GM18519 (cell line): ENCODE measurements at regions not wholly inside any gene's neighbourhood (a gene's known extent, or its start where the extent isn't known, plus 50 kb on each side); places are given as distances from the start of the nearest gene placed in this dataset.

Source experiments
- ATAC-seq: cut with Tn5 transposase; IDR thresholded peaks from one replicate; pipeline ENCODE4 v1.9.1; 2021; ENCODE audit warnings: mild to moderate bottlenecking, moderate library complexity; ENCODE audit not compliant: unreplicated experiment, low FRiP score

DNA sequence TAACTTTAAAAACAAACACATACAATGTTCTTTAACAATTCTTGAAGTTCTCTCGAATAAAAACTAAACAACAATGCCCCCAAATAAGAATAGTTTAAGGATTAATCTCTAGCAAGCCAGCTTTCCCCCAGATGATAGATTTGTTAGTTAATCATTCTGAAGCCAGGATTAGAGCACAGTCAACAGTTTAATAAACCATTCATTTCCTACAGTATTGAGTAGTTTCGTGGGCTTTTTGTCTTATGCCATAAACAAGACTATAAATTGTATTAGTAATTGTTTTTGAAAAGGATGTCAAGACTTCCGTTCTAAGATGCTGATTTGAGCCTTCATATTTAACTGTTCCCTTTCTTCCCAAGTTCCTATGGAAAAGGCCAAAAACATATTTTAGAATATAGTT is 136.6 kb downstream of the PIK3R1 start:
- no peak for ATAC-seq

DNA sequence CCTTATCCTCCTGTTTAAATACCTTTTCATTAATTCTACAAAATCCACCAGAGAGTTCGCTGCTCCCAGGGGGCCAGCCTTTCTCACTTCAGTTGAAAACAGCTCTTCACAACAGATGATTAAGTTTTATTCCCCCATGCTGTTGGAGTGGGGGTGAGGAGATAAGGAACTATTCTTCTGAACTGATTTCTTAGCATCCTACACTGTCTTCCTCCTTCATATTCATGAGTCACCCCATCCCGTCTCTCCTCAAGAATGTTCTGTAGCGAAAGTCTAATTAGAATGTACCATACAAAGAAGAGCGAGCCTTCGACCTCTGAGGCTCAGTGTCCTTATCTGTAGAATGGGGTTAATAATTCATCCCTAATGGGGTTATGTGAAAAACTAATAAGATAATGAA is 138.0 kb downstream of the PIK3R1 start:
- no peak for ATAC-seq

DNA sequence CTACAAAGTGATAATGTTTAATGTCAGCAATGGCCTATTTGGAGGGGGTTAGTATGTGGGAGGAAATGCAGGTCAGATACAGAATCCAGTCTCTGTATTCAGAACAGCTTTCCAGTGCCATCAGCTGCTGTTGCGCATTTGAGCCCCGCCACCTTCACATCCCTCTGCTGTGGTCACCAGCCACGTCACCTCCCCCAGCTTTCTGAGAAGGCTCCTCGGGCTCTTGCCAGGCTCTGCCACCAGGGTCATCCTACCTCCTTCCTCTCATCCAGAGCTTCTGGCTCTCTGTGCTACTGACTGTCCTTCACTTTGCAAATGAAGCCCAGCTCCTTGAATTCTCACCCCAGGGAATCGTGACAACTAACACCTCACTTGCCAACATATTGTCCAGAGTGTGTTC is 138.8 kb downstream of the PIK3R1 start:
- ATAC-seq: no peak

DNA sequence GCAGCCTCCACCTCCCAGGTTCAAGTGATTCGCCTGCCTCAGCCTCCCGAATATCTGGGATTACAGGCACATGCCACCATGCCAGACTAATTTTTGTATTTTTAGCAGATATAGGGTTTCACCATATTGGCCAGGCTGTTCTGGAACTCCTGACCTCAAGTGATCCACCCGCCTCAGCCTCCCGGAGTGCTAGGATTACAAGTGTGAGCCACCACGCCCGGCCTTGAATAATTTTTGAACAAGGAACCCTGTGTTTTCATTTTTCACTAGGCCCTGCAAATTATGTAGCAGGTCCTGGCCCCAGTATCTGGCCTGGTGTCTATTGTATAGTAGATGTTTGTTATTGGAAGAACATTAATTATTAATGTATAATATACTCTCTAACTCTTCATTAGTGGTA is 140.7 kb downstream of the PIK3R1 start:
- no peak for ATAC-seq

DNA sequence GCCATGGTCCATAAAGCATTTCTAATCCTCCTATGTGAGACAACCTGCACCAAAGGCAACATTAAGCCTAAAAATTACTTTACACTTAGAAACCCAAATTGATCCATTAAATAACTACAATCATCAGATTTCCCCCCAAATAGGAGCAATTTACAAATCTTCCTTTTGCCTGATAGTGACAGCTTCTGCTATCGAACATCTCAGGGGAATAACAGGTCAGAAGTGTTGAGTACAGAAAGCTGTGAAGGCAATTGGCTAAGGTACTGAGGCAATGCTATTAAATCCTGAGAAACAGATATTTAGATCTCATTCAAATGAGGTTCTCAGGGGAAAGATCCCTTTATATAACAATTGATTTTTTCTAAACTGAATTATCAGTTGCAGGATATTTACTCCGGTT is 141.1 kb downstream of the PIK3R1 start:
- no peak for ATAC-seq

DNA sequence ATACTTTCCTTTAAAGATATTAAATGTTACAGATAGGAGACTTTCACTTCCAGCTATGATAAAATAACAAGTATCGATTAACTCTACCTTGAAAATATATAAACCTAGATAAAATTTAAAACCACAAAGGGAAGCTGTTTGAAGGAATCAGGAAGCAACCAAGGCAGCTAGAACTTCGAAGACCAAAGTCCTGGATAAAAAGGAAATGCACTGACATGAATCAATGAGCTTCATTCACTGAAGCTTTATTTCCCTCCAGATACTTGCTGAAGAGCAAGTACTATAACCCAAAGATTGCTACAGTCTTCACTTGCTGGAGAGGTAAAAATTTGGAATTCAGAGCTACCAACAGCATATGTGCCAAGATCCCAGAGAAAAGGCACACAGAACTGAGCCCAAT is 144.1 kb downstream of the PIK3R1 start:
- ATAC-seq: no peak

DNA sequence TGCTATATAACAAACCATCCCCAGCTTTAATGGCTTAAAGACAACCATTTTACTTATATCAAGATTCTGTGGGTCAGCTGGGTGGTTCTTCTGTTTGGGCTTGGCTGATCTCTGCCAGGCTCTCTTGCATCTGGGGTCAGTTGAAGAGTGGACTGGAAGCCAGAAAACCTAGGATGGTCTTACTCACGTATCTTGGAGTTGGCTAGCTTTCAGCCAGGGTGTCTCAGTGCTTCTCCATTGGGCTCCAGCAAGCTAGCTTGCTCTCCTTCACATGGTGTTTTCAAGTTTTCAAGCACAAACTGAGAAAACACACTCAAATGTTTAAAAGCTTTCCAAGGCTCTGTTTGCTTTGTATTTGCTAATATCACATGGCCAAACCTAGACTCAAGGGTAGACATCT is 146.8 kb downstream of the PIK3R1 start:
- no peak for ATAC-seq

DNA sequence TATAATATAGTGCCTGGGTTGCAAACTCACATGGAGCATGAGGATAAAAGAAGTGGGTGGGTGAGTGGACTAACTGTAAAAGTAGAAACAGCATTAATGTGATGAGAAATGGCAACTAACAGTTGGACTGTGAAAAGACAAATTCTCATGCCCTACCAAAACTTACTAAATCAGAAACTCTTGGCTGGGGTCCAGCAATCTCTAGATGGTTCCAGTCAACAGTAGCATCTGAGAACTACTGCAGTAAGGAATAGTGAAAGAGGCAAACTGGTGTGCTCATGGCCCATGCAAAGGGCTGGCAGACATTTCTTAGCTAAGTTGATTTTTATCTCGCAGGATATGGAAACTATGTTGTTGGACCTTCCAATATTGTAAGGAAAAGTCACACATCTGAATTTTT is 150.3 kb downstream of the PIK3R1 start:
- ATAC-seq: no peak

DNA sequence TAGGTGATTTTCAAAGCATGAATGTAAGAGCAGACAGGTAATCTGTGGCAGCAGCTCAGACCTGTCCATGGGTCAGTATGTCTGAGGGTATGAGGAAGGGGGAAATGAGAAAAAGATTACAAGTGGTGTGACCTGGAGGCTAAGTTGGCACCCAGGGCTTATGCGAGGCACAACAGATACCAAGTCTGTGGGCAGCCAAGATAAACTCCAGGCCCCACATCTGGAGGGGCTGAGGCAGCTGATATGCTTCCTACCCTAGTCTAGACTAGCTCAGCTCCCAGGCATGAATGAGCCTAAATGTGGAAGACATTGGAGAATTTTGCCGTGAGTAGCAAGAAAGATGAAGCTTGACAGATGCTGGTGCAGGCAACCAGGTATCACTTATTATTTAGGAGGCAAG is 151.7 kb downstream of the PIK3R1 start:
- no peak for ATAC-seq

DNA sequence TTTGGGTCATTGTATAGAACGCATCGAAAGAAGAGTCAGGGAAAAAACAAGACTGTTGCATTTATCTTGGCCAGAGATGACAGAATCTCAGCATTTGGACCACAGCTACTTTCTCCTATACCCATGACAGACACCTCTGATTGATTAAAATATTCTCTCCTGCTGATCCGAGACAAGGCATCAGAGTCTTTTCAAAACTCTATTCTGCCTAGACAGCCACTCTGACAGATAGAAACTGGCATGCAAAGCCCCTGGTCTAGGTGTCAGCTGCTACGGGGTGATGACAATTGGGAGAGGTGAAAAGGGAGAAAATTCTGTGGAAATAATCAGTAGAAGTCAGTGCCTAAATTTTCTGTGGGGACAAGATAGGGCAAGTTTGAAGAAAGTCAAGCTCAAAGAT is 152.2 kb downstream of the PIK3R1 start:
- ATAC-seq: no peak

DNA sequence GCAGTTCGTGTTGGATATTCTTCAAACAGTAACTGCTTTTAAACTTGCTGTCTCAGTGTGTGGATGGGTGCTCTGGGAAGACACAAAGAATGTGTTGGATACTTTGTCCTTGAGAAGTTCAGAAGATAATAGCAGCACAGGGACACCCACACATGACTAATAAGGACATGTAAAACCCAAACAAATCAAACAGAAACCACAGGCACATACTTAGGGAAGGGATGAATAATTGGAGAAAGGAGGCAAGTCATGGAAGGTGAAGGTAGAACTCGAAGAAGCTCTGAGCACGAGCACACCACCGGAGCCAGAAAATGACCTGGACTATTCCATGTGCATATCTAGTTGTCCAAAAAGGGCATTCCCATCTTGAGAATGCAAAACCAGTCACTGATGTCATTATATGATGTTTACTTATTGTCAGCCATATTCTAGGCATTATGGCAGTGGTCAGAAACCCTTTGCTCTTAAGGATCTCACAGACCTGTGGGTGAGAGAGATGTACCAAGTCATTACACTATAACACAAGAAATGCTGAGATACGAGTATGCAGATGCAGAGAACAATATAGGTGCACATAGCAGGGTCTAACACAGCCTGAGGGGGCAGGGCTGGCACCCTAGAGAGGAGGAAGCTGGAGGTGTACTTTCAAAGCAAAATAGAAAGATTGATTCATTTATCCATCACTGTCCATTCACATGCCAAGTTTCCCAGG is 152.9 kb downstream of the PIK3R1 start:
- no peak for ATAC-seq

DNA sequence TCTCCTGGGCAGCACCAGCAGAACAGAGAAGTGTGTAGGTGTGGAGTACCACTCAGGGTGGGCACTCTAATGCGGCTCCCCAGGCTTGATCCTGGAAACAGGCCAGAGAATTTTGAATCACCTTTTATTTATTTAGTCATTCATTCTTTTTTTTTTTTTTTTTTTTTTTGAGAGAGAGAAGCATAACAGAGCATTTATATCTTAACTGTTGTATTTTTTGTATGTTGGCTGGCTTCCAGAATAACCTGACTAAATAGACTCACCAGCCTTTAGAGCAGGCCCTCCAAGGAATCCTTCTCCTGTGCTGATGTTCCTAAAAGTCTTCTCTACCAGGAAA is 153.4 kb downstream of the PIK3R1 start:
- ATAC-seq: no peak

DNA sequence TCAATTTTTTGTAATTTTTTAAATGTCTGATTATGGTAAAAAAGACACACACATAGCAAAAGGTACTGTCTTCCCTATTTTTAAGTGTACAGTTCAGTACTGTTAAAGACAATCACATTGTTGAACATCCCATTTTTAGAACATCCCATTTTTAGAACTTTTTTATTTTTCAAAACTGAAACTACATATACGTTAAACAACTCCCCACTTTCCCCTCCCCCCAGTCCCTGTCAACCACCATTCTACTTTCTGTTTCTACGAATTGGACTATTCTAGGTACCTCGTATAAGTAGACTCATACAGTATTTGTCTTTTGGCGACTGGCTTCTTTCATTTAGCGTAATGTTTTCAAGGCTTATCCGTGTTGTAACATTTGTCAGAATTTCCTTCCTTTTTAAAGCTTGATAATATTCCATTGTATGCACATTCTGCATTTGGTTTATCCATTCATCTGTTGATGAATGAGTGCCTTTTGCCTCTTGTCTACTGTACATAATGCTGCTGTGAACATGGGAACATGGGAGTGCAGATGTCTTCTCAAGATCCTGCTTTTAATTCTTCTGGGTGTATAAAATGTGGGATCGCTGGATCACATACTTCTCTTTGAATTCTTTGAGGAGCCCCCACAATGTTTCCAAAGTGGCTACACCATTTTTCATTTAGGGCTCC is 154.0 kb downstream of the PIK3R1 start:
- ATAC-seq: peak; percentile 63

DNA sequence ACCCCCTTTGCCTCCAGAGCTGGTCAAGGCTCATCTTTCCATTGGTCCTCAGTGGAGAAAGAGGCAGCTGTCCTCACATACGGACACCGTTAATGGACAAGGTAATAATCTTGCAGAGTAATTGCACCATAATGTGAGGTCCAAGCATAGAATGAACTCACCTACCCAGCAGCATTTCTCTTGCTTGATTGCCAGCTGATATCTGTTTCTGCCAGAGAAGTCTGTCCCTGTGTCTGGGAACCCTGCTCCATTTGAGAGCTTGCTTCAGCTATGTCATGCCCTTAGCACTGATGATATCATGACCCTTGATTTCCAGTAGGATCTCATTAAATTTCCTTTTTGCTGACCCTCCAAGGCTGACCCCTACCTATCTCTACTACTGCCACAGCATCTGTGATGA is 154.6 kb downstream of the PIK3R1 start:
- no peak for ATAC-seq

DNA sequence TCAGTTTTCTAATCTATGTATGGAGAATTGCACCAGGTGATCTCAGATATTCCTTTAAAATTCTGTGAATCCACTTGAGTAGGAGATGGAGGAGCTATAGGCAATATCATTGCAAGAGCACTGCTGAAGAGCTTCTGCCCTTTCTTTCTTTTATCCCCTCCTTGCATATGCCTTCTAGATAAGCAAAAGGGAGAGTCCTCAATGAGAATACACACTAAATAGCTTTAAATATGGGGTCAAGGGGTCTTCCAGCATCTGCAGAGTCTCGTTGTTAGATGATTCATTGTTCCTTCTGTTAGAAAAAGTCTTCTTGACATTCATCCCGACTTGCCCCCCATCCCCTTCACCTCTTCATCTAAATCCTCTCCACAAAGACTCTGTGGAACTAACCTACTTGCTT is 156.1 kb downstream of the PIK3R1 start:
- no peak for ATAC-seq

DNA sequence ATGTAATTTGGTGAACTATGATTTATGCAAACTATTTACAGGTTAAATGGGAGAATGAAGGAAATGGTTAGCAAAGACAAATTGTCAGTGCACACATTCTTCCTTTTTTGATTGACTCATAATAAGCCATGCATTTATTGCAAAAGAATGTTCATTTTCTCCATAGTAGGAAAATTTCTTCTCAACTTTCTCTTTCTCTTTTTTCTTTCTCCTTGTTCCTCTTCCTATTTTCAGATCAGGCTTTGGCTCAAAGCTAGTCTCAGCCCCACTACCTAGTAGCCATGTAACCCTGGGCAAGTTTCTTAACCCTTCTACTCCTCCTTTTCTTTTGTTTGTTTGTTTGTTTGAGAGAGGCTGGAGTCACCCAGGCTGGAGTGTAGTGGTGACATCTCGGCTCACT is 156.6 kb downstream of the PIK3R1 start:
- no peak for ATAC-seq

DNA sequence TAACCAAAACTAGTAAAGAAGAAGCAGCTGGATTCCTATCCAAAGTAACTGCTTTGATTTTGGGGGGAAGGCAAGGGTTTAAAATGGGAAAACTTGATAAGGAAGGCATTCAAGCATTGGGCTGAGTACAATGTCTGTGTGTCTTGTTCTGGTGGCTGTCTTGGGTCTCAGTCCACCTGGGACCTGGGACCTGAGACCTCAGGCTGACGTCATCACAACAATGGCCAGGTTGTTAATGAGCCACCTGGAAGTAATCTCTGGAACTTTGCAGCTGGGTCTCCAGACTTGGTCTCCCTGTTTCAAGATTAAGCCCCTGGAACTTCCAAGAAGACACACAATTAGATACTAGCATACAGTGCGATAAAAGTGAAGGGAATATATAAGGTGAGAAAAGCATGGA is 157.5 kb downstream of the PIK3R1 start:
- ATAC-seq: no peak

DNA sequence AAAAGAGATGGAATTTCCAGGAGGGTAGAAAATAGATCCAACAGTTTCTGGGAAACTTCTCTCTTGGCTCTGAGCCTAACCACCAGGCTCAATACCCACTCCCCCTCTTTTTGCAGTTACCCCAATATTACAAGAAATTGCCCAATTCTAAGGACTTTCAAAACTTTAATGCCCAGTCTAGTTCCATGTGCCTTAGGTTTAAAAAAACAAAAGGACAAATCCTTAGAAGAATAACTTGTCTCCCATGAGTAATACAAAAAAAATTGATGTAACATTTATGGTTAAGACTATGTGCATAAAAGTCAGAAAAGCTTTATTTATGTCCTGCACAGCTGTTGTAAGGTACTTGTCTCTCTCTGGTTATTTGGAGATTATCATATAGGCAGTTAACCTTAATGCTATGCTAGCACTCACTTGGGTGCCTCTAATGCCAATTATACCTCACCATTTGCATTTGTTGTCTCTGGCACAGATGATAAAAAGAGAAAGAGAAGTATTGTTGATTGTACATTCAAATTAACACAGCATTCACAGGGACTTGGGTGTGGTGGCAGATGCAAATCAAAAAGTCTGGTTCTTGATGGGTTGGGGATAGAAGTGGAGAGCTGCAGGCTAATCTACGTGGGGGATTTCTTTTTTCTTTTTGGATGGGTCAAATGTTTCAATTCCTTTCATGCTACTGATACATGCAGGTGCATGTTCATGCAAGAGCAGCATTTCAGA is 159.4 kb downstream of the PIK3R1 start:
- ATAC-seq: no peak

DNA sequence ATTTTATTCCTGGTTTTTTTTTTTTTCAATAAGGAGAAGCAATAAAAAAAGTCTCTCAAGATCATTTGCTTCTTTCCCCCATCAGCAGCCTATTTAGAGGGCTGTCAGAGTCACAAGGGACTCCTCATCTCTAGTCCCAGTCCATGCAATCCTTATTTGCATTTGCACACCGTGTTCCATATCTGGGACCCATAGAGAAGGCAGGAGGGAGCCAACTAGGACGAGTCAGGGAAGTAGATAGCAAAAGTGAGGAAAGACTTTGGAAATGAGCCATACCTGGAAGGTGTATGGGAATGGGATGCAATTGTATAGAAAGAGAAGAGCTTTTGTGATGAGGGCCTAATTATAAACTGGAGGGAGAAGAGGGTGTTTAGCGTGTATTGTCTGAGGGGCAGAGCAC is 160.0 kb downstream of the PIK3R1 start:
- no peak for ATAC-seq

DNA sequence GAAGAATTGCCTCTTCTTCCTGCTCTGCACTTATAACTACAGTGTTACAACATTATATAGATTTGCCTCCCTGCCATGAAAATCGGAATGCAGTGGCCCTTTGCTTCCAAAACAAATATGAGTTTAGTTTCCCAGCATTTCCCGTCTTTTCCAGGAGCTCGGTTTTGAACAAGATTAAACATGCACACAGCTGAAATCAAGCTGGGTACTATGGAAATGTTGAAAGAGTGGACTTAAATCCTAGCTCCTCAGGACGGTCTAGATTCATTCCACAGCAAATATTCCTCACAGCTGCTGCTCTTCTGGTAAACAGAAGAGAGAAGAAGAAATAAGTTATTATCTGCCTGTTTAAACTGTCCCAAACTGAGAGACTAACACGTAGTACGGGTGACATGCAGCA is 161.4 kb downstream of the PIK3R1 start:
- ATAC-seq: no peak

DNA sequence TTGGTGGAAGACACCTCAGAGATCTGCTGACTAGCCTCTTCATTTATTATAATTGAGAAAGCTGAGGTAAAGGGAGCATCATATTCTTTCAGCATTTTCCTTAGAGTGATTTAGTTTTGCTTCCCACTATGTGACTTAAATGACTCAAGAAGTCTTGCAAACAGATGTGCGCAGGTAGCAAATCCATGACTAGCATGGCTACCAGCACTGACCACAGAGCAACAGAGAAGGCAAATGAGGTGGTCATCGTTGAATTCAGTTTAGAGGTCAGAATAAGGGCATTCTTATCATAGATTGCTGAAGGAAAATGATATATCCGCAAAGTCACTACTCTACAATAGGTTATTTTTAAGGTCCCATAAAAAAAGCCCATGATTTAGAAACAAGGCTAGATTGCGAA is 162.2 kb downstream of the PIK3R1 start:
- ATAC-seq: no peak

DNA sequence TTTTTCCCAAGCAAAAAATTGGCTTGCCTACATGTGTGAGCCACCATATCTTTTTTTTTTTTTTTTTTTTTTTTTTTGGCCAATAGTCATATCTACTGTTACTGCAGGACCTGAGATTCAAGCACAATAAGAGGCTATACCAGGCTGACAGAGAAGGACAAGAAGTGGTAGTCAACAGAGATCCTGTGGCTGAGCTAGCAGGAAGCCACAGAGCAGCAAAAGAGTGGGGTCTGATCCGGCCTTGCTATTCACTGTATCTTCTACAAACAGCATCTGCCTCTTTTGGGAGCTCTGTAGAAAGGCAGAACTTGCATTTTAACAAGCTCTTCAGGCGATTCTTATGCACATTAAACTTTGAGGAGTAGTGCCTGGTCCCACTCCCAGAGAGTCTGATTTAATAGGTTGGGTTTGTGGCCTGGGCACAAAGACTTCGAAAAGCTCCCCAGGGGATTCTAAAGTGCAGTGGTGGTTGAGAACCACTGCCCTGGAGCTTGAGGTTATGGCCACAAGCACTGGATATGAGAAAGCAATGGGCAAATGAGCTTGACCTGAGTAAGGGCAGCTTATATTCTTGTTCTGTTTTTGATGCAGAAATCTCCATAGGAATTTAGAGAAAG is 162.8 kb downstream of the PIK3R1 start:
- ATAC-seq: peak; percentile 59
